D341Med (cell line): ENCODE measurements at regions not wholly inside any gene's neighbourhood (a gene's known extent, or its start where the extent isn't known, plus 50 kb on each side); places are given as distances from the start of the nearest gene placed in this dataset.

ENCODE experiments used
- DNase-seq: peaks from one replicate; pipeline ENCODE4 v3.0.0; 2012; ENCODE audit warnings: low spot score

DNA sequence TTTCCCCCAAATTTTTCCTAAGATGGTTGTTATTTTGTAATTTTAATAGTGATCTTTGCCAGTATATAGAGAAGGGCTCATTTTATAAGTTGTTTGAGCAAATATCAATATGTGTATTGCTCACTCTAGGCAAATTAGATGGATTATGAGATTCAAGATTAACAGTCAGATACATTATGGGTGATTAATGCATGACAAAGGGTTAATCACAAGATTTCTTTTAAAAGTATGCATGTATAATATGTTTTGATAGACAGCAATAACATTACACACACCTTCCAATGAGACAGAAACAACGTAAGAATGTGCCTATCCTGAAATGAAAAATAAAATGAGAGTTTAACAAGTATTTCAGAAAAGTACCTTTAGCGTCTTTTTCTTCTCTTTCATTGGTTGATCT is 547.6 kb upstream of the AGTR1 start:
- no peak for DNase-seq

DNA sequence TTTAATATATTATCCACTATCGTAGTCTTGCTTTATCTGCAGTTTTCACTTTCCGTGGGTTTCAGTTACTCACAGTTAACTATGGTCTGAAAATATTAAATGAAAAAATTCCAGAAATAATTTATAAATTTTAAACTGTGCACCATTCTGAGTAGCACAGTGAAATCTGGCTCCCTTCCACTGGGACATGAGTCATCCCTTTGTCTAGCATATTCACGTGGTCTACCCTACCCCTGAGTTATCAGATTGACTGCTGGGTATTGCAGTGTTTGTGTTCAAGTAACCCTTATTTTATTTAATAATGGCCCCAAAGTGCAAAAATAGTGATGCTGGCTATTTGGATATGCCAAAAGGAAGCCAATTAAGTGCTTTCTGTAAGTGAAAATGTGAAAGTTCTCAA is 539.5 kb upstream of the AGTR1 start:
- DNase-seq, result no peak

DNA sequence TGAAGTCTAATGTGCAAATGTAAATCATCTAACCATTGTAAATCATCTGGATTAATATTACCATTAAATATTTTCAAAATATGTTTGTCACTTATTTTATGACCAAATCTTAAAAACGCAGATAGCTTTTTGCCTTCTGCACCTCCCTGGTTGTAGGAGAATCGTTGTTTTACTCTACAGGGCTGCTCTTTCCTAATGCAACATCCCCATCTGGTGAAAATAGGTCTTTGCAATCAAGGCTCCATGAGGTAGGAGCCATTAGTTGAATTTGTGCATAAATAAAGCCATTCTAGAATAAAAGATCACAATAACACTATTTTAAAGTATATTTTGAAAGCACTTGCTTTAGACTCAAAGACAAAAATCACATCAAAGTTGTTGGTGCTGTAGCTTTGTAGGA is 535.6 kb upstream of the AGTR1 start:
- peak; percentile 21 for DNase-seq

DNA sequence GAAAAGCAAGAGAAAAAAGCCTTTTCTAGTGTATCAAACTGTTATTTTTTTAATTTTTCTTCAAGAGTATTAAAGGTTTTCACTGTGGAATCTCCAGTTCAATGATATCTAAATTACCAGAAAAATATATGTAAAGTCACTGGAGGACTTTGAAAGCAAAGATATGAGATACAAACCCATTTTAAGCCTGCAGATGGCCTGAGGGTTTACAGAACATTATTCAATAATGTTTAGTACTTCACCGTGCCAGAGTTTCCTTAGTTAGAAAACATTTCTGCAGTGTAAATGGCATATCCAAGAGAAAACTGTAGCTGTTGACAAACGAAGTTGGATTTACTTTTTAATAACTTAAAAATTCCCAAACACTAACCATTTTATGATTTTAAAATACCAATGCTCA is 529.4 kb upstream of the AGTR1 start:
- DNase-seq, result no peak

DNA sequence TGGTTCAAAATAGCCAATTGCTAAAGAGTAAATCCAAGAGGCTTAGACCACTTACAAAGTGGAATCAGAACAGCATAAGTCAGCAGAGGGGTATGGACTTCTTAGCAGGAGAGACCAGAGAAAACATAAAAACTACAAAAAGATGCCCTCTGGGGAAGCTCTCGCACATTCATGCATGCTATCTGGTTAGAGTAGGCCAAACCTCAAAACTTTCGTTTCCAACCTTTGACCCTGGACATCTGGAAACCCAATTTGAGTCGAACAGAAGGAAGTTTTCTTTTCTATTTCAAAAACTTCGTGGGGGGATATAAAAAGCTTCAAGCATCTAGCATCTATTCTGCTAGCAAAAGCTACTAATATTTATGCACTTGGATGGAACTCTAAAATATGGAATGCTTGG is 523.9 kb upstream of the AGTR1 start:
- DNase-seq, result no peak

DNA sequence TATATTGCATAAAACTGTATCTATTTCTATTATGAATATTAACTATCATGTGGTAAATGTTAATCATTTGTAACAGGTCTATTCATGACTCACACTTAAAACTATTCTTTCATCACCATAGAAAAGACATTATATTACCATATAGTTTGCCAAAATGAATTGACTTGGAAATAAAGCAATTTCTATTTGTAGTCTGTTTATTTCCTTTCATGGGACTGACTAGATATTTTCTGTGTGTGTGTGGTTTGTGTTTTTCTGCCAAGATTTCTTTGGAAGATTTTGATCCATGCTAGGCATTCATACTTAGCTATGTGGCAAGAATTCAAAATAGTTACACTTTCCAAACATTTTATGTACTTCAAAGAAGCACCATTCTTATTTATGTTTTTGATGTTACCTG is 522.5 kb upstream of the AGTR1 start:
- no peak for DNase-seq

DNA sequence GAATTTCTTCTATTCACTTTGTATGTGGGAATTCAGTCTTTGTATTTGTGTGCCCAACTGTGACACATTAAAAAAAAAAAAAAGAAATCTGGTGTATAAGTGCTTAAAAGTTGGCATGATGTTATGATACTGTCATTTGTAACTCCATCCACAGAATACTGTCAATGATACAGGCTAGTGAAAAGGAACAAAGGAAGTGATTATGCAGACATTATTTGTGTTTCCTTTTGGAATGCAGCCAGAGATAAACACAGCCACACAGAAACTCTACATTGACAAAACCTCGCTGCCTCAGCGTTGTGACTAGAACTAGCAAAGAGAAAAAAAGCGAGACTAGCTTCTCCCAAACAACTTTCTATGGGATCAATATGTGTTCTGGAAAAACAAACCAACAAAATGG is 519.2 kb upstream of the AGTR1 start:
- DNase-seq, result no peak

DNA sequence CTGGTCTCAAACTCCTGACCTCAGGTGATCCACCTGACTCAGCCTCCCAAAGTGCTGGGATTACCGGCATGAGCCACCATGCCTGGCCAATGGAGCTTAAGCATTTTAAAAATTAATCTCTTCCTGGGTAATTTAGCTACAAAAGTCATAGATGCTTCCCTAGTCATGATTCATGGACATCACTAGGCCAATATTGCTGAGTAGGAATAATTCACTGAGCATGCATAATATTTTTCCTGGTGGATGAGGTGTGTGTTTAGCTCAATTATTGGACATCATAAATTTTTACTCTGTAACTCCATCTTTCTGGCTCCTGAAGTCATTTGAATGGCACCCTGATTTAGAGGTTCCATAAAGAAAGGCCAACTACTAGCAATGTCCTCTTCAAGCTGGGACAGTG is 512.9 kb upstream of the AGTR1 start:
- DNase-seq, result no peak

DNA sequence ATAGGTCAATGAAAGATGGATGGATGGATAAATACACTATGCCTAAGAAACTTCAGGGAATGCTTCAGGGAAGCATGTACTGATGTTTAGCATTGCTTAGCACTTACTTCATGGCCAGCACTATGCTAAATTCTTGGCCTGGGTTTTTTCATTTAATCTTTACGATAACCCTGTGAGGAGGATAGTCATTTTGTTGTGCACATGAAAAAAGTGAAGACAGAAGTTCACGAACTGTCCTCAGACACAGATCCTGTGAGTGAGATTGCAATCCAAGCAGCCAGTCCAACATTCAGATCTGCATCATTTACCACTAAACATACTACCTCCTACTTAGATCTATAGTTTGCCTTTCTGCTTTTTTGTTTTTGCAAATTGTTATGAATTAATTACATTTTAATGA is 510.8 kb upstream of the AGTR1 start:
- no peak for DNase-seq

DNA sequence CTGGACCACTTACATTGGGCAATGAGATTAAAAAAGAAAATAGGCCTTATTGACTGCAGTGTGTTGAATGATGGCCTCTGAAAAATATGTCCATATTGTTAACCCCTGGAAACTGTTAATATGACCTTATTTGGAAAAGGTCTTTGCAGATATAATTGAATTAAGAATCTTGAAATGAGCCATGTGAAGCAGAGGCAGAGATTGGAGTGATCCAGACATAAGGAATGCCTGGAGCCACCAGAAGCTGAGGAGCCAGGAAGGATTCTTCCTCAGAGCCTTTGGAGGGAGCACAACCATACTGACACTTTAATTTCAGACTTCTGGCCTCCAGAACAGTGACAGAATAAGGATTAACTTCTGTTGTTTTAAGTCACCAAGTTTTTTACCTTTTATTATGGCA is 510.4 kb upstream of the AGTR1 start:
- DNase-seq, result no peak

DNA sequence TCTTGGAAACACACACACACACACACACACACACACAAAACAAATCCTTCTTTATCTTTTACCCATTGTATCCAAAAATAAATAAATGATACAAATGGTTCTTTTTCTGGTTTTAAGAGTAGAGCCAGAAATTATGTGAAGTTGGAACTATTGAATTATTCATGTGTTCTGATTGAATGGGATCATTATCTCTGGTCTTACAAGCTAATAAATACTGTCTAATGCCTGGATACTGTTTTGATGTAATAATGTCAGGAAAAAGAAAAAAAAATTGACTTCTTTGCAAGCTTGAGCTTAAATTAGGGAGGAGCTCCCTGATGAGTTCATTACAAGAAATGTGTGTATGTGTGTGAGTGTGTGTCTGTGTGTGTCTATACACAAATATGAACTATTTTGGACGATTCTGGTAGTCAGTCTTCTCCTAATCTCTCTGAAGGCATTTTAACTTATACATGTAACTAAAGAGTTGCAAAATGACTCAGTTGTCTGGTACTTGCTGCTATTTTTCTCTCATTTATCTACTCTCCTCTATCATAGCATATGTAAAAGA is 507.2 kb upstream of the AGTR1 start:
- no peak for DNase-seq

DNA sequence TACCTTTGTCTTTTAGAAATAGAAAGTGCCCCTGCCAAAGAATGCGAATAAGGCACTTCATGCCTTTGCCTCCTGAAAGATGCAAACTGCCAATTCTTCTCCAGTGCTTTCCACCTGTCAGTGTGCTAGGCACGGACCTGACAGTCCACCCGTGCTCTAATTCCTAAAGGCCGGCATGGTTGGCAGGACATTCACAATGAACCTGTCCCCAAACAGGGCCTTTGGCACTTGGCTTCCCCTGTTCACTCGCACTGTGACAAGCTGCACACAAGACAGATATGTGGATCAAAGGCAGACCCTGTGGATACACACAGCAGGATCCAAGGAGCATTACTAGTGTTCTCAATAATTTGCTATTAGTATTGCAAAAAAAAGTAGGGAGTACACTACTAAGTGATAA is 505.7 kb upstream of the AGTR1 start:
- no peak for DNase-seq

DNA sequence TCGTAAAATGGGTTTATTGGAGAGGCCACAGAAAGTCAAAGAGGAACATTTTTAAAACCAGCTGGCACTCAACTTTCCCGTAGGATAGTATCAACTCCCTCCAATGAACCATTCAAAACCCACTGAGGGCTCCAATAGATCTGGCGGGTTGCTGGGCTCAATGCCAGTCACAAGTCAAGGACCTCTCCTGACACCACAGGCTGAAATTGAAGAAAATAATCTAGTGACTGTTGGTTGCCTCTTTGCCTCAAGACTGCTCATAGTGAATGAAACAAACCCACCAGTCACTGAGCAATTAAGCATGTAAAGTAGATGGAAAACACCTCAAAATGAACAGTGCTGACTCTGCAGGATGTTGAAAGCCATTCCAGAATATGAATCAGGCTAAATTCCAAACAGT is 500.6 kb upstream of the AGTR1 start:
- no peak for DNase-seq

DNA sequence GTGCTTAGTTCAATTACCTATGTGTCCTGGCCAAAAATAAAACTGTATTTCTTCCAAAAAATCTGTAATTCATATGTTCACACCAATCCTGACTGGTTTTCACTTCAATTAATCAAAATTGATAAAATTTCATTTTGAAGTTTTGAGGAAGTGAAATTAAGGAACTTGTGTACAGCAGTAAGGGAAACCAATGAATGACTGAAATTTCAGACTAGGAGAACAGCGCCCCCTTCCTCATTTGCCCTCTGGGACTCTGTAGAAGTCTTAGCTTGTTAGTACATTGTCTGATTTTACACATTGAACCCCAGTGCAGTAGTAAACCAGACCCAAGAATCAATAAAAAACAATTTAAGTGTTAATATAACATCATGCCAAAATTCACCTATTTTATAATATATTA is 495.3 kb upstream of the AGTR1 start:
- no peak for DNase-seq

DNA sequence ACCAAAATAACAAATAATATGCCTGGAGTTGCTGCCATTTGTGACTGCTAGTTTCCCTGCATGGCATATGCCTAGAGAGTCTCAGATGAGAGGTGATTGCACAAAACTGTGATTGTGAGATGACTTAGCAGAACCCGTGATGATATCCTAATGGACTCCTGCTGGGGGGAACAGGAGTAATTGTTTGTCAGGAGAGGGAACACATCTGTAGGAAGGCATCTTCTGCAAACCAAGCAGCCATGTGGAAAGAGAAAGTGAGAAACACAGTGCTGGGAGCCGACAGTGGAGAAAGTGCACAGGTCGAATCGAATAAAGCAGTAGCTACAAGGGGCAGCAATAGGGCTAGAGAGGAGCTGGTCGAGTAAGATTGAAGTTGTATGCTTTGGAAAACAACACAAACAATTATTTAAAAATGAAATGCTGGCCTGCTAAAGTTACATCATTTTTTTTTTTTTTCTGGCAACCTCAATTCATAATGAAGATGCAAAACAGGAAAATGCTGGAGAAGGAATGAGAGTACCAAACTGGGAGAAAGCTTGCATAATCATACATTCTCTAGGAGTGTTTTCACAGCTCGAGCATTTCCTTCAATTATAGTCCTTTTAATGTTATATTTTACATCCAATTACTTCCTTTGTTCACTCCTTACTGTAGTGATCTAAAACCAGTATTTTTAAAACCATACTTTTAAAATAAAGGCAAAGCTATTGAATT is 494.2 kb upstream of the AGTR1 start:
- DNase-seq, result no peak

DNA sequence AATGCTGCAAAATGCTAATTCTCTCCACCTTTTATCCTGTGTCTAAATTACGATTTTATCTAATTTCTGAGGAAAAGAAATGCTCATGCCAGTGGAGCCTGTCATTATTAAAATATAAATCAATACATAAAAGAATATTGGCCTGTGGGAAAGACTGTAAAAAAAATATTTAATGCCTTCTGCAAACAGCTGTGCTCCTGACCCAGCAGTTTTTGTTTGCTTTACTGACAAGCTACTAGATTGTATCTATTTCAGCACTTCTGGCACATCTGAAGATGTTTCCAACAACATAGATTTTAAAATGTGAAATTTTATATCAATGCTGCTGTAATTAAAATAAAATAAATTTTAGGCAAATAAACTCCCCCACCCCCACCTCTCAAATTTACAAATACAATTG is 493.6 kb upstream of the AGTR1 start:
- no peak for DNase-seq

DNA sequence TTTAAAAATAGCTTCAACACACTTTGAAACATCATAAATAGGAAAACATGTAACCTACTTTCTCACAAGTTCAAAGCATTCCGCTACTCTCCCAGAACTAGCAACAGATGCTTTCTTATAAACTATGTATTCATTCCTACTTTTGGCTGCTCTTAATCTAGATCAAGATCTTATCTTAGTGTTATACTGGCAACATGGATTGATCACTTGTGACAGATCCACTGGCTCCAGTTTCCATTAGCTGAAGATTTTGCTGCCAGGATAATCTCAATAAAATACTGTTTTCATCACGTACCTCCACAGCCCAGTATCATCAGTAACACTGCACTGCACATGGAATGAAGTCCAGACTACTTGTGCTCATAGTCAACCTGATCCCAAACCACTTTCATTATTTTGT is 491.7 kb upstream of the AGTR1 start:
- DNase-seq, result no peak

DNA sequence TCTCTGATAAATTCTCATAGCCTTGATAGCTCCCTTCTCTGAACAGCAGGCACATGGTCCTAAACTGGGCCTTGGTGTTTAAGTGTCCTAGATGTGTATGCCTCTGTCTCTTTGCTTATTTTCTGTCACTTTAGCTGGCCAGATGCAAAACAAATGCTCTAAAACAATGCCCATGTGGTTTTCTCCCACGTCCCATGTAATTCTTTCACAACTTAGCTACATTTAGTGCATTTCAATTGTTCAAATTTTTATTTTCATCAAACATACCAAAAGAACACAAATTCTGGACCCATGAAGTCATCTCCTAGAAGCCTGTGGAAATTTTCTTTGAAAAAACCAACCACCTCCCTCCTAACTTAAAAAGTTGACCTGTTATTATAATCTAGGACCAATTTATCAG is 491.3 kb upstream of the AGTR1 start:
- DNase-seq, result no peak

DNA sequence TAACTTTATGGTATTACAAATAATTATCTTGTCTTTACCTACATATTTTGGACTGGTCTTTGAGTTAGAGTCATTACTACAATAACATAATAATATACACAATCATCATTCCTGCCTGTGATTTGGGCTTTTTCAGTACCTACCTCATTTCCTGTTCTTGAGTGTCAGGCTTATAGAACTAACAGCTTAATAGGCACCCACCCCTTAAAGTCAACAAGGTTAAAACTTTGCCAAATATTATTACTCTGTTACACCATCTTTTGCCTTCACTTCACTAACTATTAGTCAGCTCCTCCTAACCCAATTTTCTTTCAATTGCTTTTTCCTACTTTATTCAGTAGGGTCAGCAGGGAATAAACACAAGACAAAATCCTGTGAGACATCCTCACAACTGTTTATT is 488.7 kb upstream of the AGTR1 start:
- no peak for DNase-seq

DNA sequence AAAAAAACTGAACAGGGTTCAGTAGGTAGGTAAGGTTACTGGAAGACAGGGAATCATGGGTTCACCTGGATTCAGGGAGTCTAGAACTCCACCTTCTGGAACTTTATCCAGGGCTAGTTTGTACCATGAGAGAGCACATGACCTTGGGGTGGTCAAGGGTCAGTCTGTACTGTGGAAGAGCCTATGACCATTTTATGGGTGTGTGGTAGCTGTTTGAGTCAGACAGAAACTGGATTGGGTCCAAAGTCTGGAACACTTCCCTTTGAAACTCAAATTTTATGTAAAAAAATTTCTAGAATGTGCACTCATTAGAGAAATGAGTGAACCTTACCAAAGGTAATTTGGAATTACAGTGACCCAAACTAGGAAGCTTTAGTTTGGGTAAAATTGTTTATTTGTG is 486.0 kb upstream of the AGTR1 start:
- DNase-seq, result no peak

DNA sequence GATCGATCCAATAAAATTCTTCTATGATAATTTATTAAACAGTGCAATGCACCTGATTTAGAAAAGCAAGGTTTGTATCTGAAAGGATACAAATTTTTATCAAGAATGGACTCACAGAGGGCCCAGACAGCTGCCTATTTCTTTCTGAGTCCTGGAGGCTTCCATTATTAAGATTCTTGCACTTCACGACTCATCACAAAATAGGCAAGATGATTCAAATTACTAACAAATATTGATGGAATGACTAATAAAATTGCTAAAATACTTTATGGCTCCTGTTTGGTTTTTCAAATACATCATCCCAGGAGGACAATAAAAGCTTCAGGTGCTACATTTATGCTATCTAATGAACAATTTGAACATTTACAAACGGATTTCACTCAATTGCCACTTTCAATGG is 483.0 kb upstream of the AGTR1 start:
- DNase-seq, result no peak

DNA sequence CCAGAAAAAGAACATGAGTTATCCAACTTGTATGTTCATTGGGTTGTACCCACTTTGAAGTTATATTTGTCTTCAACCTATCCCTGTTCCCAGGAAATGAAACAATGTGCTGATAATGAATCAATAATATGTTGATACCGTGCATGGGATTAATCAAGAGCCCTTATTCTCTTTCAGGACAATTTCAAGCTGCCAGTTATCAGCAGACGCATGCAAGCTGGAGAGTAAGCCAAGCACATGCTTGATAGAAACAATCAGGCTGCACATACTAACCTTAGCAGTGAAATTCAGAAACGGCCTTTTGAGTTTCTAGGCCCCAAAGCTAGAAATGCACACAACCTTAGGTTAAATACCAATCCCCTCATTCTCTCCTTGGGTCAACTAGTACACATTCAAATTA is 480.4 kb upstream of the AGTR1 start:
- no peak for DNase-seq

DNA sequence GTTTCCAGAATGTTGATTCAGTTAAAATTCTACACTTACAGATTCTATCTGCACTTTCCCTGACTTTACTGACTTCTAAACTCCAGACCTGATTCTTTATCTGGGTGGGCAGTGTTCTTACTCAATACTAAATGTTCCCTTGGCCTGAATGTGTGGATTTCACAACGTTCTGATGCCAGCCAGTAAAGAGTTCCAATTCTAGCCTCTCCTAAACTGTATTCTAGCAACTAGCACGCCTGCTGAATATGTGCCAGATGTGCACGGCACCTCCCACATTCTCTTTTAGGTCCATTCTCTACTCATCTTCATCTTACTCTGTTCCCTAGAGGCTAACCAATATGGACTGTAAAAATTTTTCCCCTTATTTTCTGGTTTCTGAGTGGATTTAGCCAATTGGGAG is 479.5 kb upstream of the AGTR1 start:
- DNase-seq, result no peak

DNA sequence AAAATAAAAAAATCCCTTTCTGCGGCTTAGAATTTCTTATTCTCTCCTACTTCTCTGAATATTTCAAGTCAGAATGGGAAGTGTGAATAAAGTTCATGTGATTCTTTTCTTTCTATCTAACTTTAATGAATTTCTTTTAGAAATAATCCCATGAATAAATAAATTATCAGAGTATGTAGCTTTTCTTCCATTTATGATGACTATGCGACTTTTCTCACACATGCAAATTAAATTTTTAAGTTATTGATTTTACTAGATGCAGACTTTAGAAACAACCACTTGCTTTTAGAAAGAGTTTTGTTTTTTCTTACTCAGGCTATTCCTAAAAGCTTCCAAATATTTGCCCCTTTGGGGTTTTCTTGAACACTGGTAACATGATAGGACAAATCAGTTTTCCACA is 477.7 kb upstream of the AGTR1 start:
- no peak for DNase-seq

DNA sequence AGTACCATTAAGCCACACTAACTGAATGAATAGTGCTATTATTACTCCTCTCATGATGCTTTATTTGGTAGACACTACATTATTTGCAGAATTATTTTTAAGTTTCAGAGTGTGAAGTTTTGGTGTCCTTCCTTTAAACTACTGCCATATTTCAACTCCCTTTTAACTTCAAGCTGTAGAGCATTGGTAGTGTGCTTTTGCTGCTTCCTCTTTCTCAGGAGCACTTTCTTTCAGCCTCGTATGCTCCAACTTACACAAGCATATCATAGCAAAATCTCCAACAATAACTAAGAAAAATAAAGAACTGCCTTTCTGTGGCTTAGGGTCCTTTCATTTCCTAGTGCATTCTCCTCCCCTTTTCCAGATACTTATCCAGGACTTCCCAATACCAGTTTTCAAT is 476.4 kb upstream of the AGTR1 start:
- DNase-seq, result no peak
